ENCODE measurements at regions not wholly inside any gene's neighbourhood (a gene's known extent, or its start where the extent isn't known, plus 50 kb on each side); places are given as distances from the start of the nearest gene placed in this dataset.

GRCh38 chr11:23577296-23577695, 717.0 kb upstream of the CCDC179 start:
- DNase-seq (ENCODE audit: low spot score in 2 of 2) = no peak
- Histone ChIP-seq H3K27me3 (no peaks in the 10 kb centered on the region), H3K4me1 (no peaks in the 10 kb centered on the region), H3K27ac (no peak overlapping the region), H3K4me3 (no peak overlapping the region), H3K36me3 (no peaks in the 10 kb centered on the region), H3K9me3 (no peaks in the 10 kb centered on the region)
- TF ChIP-seq POLR2AphosphoS5 (IDR thresholded peaks at IDR 0.05) = no peak
- TF ChIP-seq CTCF (IDR thresholded peaks at IDR 0.05) = no peak
- no peak for TF ChIP-seq EP300 (IDR thresholded peaks at IDR 0.05)
- TF ChIP-seq POLR2A (IDR thresholded peaks at IDR 0.05) = no peak
- WGBS = 92% methylated on average over 2 of the region's 2 CpGs

- Histone ChIP-seq H3K27me3 (no peaks in the 10 kb centered on the region), H3K4me3 (no peak overlapping the region), H3K4me1 (no peaks in the 10 kb centered on the region), H3K36me3 (no peaks in the 10 kb centered on the region), H3K9me3 (no peaks in the 10 kb centered on the region), H3K27ac (no peak overlapping the region)
- 72% methylated on average over 2 of the region's 2 CpGs for WGBS
- TF ChIP-seq CTCF (IDR thresholded peaks at IDR 0.05) (no peak), EP300 (IDR thresholded peaks at IDR 0.05) (no peak), POLR2A (IDR thresholded peaks at IDR 0.05) (no peak), POLR2AphosphoS5 (IDR thresholded peaks at IDR 0.05) (no peak)
- DNase-seq (ENCODE audit: low spot score in 2 of 2) = no peak
Measured at GRCh38 chr11:23585416-23586104, 725.3 kb upstream of the CCDC179 start.

- H3K9me3 ChIP-seq = no peaks in the 10 kb centered on the region
- 36% methylated on average over 1 of the region's 1 CpG for WGBS
- DNase-seq (ENCODE audit: low spot score in 2 of 2) = no peak
- H3K27ac ChIP-seq = no peak overlapping the region
- H3K4me3 ChIP-seq = no peak overlapping the region
- H3K4me1 ChIP-seq = no peaks in the 10 kb centered on the region
- no peaks in the 10 kb centered on the region for H3K36me3 ChIP-seq
- H3K27me3 ChIP-seq = no peaks in the 10 kb centered on the region
- TF ChIP-seq EP300 (IDR thresholded peaks at IDR 0.05) (no peak), CTCF (IDR thresholded peaks at IDR 0.05) (no peak), POLR2A (IDR thresholded peaks at IDR 0.05) (no peak), POLR2AphosphoS5 (IDR thresholded peaks at IDR 0.05) (no peak)
Measured at GRCh38 chr11:23586173-23586572, 725.9 kb upstream of the CCDC179 start.

- DNase-seq (ENCODE audit: low spot score in 2 of 2) = no peak
Measured at GRCh38 chr11:23590596-23591308, 730.5 kb upstream of the CCDC179 start.

More at GRCh38 chr11:23590596-23591308, 730.5 kb upstream of the CCDC179 start:
- WGBS = 46% methylated on average over 3 of the region's 3 CpGs
- Histone ChIP-seq H3K36me3 (no peaks in the 10 kb centered on the region), H3K27ac (no peak overlapping the region), H3K27me3 (no peaks in the 10 kb centered on the region), H3K9me3 (no peaks in the 10 kb centered on the region), H3K4me3 (no peak overlapping the region), H3K4me1 (no peaks in the 10 kb centered on the region)
- TF ChIP-seq CTCF (IDR thresholded peaks at IDR 0.05) = no peak
- TF ChIP-seq POLR2A (IDR thresholded peaks at IDR 0.05) = no peak
- TF ChIP-seq EP300 (IDR thresholded peaks at IDR 0.05) = no peak
- no peak for TF ChIP-seq POLR2AphosphoS5 (IDR thresholded peaks at IDR 0.05)

Data from suprapubic skin (tissue), 4 donors.